Ovary (tissue), 3 donors: ENCODE measurements at regions not wholly inside any gene's neighbourhood (a gene's known extent, or its start where the extent isn't known, plus 50 kb on each side); places are given as distances from the start of the nearest gene placed in this dataset.

Source experiments
- EP300 ChIP-seq: sonication (generic); formaldehyde crosslinking; IDR thresholded peaks from one replicate; pipeline ENCODE4 v1.6.1; 2017; ENCODE audit warnings: antibody characterized with exemption
- POLR2A ChIP-seq: fragments of 450-650 bp; IDR thresholded peaks from one replicate; pipeline ENCODE4 v1.6.1; 2017; ENCODE audit warnings: antibody characterized with exemption, mild to moderate bottlenecking, moderate library complexity
- TF ChIP-seq, protein P1 (sequence below), 3 donors: fragments of 450-650 bp in 2 of 3; fragments of 200-600 bp in 1 of 3; IDR thresholded peaks; one replicate each; pipeline versions ENCODE4 v1.5.1 to v1.8.0; 2016 to 2022; ENCODE audit warnings: antibody characterized with exemption in 3 of 3, mild to moderate bottlenecking in 1 of 3
- donor health status: DM: no; HTN: no; CAD: no.

DNA sequence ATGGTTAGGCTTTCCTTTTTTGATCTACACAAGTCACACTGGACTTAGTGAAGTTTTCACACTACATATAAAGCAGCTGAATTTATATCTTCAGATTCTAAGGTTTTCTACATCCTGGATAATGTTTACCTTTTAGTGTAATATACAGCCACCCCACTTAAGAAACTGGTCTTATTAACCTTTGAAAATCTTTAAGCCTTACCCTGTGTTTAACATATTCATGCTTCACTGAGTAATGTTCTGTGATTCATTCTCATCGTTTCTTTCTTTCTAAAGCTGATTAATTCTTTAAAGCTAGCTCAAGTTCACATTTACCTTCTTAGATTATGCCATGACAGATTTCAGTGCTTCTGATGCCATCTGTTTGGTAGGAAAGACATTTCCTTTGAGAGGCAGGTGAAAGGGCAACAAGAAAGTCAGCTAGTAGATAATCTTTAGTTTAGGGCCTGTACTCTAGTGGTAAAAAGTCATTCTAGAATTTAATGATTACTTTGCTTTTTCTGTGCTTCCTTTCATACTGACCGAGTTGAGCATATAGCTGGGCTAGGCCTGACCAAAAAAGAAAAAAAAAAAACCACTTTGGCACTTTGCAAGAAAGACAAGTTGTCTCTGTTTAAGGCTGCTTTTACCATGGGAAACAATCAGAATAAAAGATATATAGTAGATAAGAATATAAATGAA lies 690.9 kb upstream of the FBXO33 start:
- TF ChIP-seq EP300 = no peak
- TF ChIP-seq, protein P1, sequence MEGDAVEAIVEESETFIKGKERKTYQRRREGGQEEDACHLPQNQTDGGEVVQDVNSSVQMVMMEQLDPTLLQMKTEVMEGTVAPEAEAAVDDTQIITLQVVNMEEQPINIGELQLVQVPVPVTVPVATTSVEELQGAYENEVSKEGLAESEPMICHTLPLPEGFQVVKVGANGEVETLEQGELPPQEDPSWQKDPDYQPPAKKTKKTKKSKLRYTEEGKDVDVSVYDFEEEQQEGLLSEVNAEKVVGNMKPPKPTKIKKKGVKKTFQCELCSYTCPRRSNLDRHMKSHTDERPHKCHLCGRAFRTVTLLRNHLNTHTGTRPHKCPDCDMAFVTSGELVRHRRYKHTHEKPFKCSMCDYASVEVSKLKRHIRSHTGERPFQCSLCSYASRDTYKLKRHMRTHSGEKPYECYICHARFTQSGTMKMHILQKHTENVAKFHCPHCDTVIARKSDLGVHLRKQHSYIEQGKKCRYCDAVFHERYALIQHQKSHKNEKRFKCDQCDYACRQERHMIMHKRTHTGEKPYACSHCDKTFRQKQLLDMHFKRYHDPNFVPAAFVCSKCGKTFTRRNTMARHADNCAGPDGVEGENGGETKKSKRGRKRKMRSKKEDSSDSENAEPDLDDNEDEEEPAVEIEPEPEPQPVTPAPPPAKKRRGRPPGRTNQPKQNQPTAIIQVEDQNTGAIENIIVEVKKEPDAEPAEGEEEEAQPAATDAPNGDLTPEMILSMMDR (IDR thresholded peaks at IDR 0.05) = no peak
- TF ChIP-seq POLR2A = no peak
